Fibroblast of villous mesenchyme (primary cell): ENCODE measurements at regions not wholly inside any gene's neighbourhood (a gene's known extent, or its start where the extent isn't known, plus 50 kb on each side); places are given as distances from the start of the nearest gene placed in this dataset.

Source experiments
- DNase-seq: peaks from one replicate; pipeline ENCODE4 v3.0.0-alpha.2; 2010; ENCODE audit warnings: low read depth
- H3K4me3 ChIP-seq: 2 replicates; pipeline ENCODE4 v1.5.1; 2011; ENCODE audit warnings: low read depth, mild to moderate bottlenecking, low read length
- CTCF ChIP-seq: IDR thresholded peaks from 2 replicates; pipeline ENCODE4 v1.5.1; 2012; ENCODE audit warnings: low read depth, mild to moderate bottlenecking, low read length; ENCODE audit not compliant: insufficient read depth

GRCh38 chr1:103362348-103363007 lies 163.0 kb upstream of the RNPC3 start:
- H3K4me3 ChIP-seq, result no peak overlapping the region
- no peak for DNase-seq
- no peak for TF ChIP-seq CTCF

- TF ChIP-seq CTCF, result no peak
- DNase-seq, result no peak
- H3K4me3 ChIP-seq, result no peak overlapping the region
Observed at GRCh38 chr1:103353391-103353790, 172.1 kb upstream of the RNPC3 start.

- H3K4me3 ChIP-seq, result no peak overlapping the region
- no peak for DNase-seq
- no peak for TF ChIP-seq CTCF
Observed at GRCh38 chr1:103348136-103348535, 177.4 kb upstream of the RNPC3 start.

GRCh38 chr1:103344930-103345329 lies 180.6 kb upstream of the RNPC3 start:
- TF ChIP-seq CTCF, result no peak
- no peak overlapping the region for H3K4me3 ChIP-seq
- DNase-seq, result no peak

- TF ChIP-seq CTCF, result no peak
- no peak overlapping the region for H3K4me3 ChIP-seq
- DNase-seq, result no peak
Observed at GRCh38 chr1:103341377-103341880, 184.1 kb upstream of the RNPC3 start.

GRCh38 chr1:103337779-103338178 lies 187.7 kb upstream of the RNPC3 start:
- H3K4me3 ChIP-seq, result no peak overlapping the region
- DNase-seq, result no peak
- TF ChIP-seq CTCF, result no peak

- DNase-seq, result no peak
- TF ChIP-seq CTCF, result no peak
- H3K4me3 ChIP-seq, result no peak overlapping the region
Observed at GRCh38 chr1:103336408-103336807, 189.1 kb upstream of the RNPC3 start.
